OCI-LY1 (cell line): ENCODE measurements at regions not wholly inside any gene's neighbourhood (a gene's known extent, or its start where the extent isn't known, plus 50 kb on each side); places are given as distances from the start of the nearest gene placed in this dataset.

Experiments used
- CTCF ChIP-seq: fragments of 200-600 bp; sonication (generic), shearing (Covaris generic); IDR thresholded peaks from 2 replicates; pipeline ENCODE4 v1.5.1; 2017; ENCODE audit warnings: mild to moderate bottlenecking, antibody characterized with exemption, low read length, moderate library complexity, mixed read lengths
- EZH2 ChIP-seq: fragments of 200-600 bp; sonication (generic), shearing (Covaris generic); IDR thresholded peaks from 2 replicates; pipeline ENCODE4 v1.8.0; 2017; ENCODE audit warnings: borderline replicate concordance, mixed run types, mild to moderate bottlenecking, antibody characterized with exemption, low read length, moderate library complexity, mixed read lengths

GRCh38 chr1:238111081-238111480 is 220.4 kb upstream of the ZP4 start:
- TF ChIP-seq CTCF (no peak), EZH2 (no peak)
